ENCODE measurements at regions not wholly inside any gene's neighbourhood (a gene's known extent, or its start where the extent isn't known, plus 50 kb on each side); places are given as distances from the start of the nearest gene placed in this dataset.

GRCh38 chr5:167965710-167966109 is 325.7 kb upstream of the WWC1 start:
- Histone ChIP-seq H3K79me2 (ENCODE audit: control insufficient read depth, insufficient read depth, low read length) (no peaks in the 10 kb centered on the region), H3K9ac (ENCODE audit: low read length) (no peak overlapping the region), H2AFZ (ENCODE audit: insufficient read depth, low read depth, low read length, poor library complexity, severe bottlenecking) (no peak overlapping the region), H4K20me1 (ENCODE audit: control insufficient read depth, insufficient read depth, low read length, poor library complexity, severe bottlenecking) (no peaks in the 10 kb centered on the region), H3K4me3 (ENCODE audit: control extremely low read depth in 1 of 5, extremely low read depth in 1 of 5, insufficient read depth in 1 of 5, low read depth in 2 of 5, low read length in 4 of 5) (no peak overlapping the region), H3K4me2 (replicated peaks; ENCODE audit: low read depth, low read length, poor library complexity, severe bottlenecking) (no peak overlapping the region), H3K36me3 (replicated peaks in 1 of 2; ENCODE audit: control extremely low read depth in 1 of 2, control insufficient read depth in 1 of 2, extremely low read depth in 1 of 2, insufficient read depth in 2 of 2, low read length in 1 of 2) (no peaks in the 10 kb centered on the region), H3K4me1 (ENCODE audit: control insufficient read depth in 2 of 2, insufficient read depth in 2 of 2, low read length in 2 of 2) (no peaks in the 10 kb centered on the region), H3K27me3 (replicated peaks in 1 of 4; ENCODE audit: control extremely low read depth in 1 of 4, control insufficient read depth in 3 of 4, insufficient read depth in 4 of 4, low read length in 3 of 4) (no peaks in the 10 kb centered on the region), H3K9me3 (ENCODE audit: control extremely low read depth in 1 of 3, control insufficient read depth in 2 of 3, insufficient read depth in 1 of 3, low read length in 2 of 3) (no peaks in the 10 kb centered on the region), H3K27ac (ENCODE audit: low read length in 2 of 2) (no peak overlapping the region)
- WGBS (ENCODE audit: insufficient coverage), result 100% methylated on average over 1 of the region's 2 CpGs
- H3K27ac Mint-ChIP-seq, result no peak overlapping the region
- intact Hi-C loops (cut with micrococcal nuclease), result no loop called here
- DNase-seq (no peak), ATAC-seq (ENCODE audit: low read depth) (no peak)
- H3K27me3 Mint-ChIP-seq, result no peaks in the 10 kb centered on the region
- H3K4me1 Mint-ChIP-seq, result no peaks in the 10 kb centered on the region
- ChIA-PET CTCF (no interaction called here), POLR2A (no interaction called here)
- no peak overlapping the region for H3K4me3 Mint-ChIP-seq
- H3K9me3 Mint-ChIP-seq (ENCODE audit: insufficient read depth), result no peaks in the 10 kb centered on the region
- TF ChIP-seq EZH2 (IDR thresholded peaks at IDR 0.05; ENCODE audit: borderline replicate concordance, insufficient read depth, low read depth, low read length, poor library complexity, severe bottlenecking), result no peak
- no peak for TF ChIP-seq CTCF (IDR thresholded peaks at IDR 0.05)

- H3K4me1 ChIP-seq (ENCODE audit: control insufficient read depth in 2 of 2, insufficient read depth in 2 of 2, low read length in 2 of 2), result no peaks in the 10 kb centered on the region
- no peak overlapping the region for H2AFZ ChIP-seq (ENCODE audit: insufficient read depth, low read depth, low read length, poor library complexity, severe bottlenecking)
- no peak overlapping the region for H3K9ac ChIP-seq (ENCODE audit: low read length)
- CTCF ChIA-PET, result no interaction called here
- H3K27me3 ChIP-seq (replicated peaks in 1 of 4; ENCODE audit: control extremely low read depth in 1 of 4, control insufficient read depth in 3 of 4, insufficient read depth in 4 of 4, low read length in 3 of 4), result no peaks in the 10 kb centered on the region
- Mint-ChIP-seq H3K9me3 (ENCODE audit: insufficient read depth) (no peaks in the 10 kb centered on the region), H3K27me3 (no peaks in the 10 kb centered on the region), H3K27ac (no peak overlapping the region), H3K4me1 (no peaks in the 10 kb centered on the region), H3K4me3 (no peak overlapping the region)
- no peaks in the 10 kb centered on the region for H3K36me3 ChIP-seq (replicated peaks in 1 of 2; ENCODE audit: control extremely low read depth in 1 of 2, control insufficient read depth in 1 of 2, extremely low read depth in 1 of 2, insufficient read depth in 2 of 2, low read length in 1 of 2)
- H3K9me3 ChIP-seq (ENCODE audit: control extremely low read depth in 1 of 3, control insufficient read depth in 2 of 3, insufficient read depth in 1 of 3, low read length in 2 of 3), result no peaks in the 10 kb centered on the region
- no peak overlapping the region for H3K27ac ChIP-seq (ENCODE audit: low read length in 2 of 2)
- DNase-seq (no peak), ATAC-seq (ENCODE audit: low read depth) (no peak)
- intact Hi-C loops (cut with micrococcal nuclease), result no loop called here
- TF ChIP-seq EZH2 (IDR thresholded peaks at IDR 0.05; ENCODE audit: borderline replicate concordance, insufficient read depth, low read depth, low read length, poor library complexity, severe bottlenecking) (no peak), CTCF (IDR thresholded peaks at IDR 0.05) (no peak)
- no peaks in the 10 kb centered on the region for H4K20me1 ChIP-seq (ENCODE audit: control insufficient read depth, insufficient read depth, low read length, poor library complexity, severe bottlenecking)
- 96% methylated on average over 2 of the region's 3 CpGs for WGBS (ENCODE audit: insufficient coverage)
- POLR2A ChIA-PET, result no interaction called here
- H3K4me2 ChIP-seq (replicated peaks; ENCODE audit: low read depth, low read length, poor library complexity, severe bottlenecking), result no peak overlapping the region
- H3K4me3 ChIP-seq (ENCODE audit: control extremely low read depth in 1 of 5, extremely low read depth in 1 of 5, insufficient read depth in 1 of 5, low read depth in 2 of 5, low read length in 4 of 5), result no peak overlapping the region
- H3K79me2 ChIP-seq (ENCODE audit: control insufficient read depth, insufficient read depth, low read length), result no peaks in the 10 kb centered on the region
Observed at GRCh38 chr5:167966979-167967378, 324.5 kb upstream of the WWC1 start.
